Muscle of leg (tissue), 3 donors: ENCODE measurements at regions not wholly inside any gene's neighbourhood (a gene's known extent, or its start where the extent isn't known, plus 50 kb on each side); places are given as distances from the start of the nearest gene placed in this dataset.

Source experiments
- DNase-seq: peaks from one replicate; pipeline ENCODE4 v3.0.0; 2013
- H3K27ac ChIP-seq: one replicate; pipeline ENCODE4 v1.5.1; 2013; ENCODE audit warnings: mild to moderate bottlenecking, low read length, control low read depth
- H3K27me3 ChIP-seq: one replicate; pipeline ENCODE4 v1.6.1; 2013; ENCODE audit warnings: low read length; ENCODE audit not compliant: control insufficient read depth, insufficient read depth
- H3K36me3 ChIP-seq: one replicate; pipeline ENCODE4 v1.6.1; 2013; ENCODE audit warnings: low read length; ENCODE audit not compliant: control insufficient read depth, insufficient read depth
- H3K4me1 ChIP-seq: one replicate; pipeline ENCODE4 v1.6.1; 2013; ENCODE audit warnings: low read length; ENCODE audit not compliant: control insufficient read depth, insufficient read depth
- H3K4me3 ChIP-seq: one replicate; pipeline ENCODE4 v1.5.1; 2013; ENCODE audit warnings: low read length, control low read depth
- H3K9me3 ChIP-seq: replicated peaks from 2 replicates; pipeline ENCODE4 v1.6.1; 2013; ENCODE audit warnings: low read depth, low read length; ENCODE audit not compliant: control insufficient read depth
- WGBS: methylation state at CpG from one replicate; pipeline ENCODE4 v1.1.5; 2013; ENCODE audit warnings: missing lambda C conversion rate; ENCODE audit not compliant: insufficient coverage; 5-methylcytosine and 5-hydroxymethylcytosine counted together

GRCh38 chr4:165758086-165758485 is 115.0 kb upstream of the TLL1 start:
- no peaks in the 10 kb centered on the region for H3K36me3 ChIP-seq
- peak overlapping the region; percentile 69 for H3K27ac ChIP-seq
- no peaks in the 10 kb centered on the region for H3K9me3 ChIP-seq
- peak; percentile 73 for DNase-seq
- no peak overlapping the region for H3K4me3 ChIP-seq
- H3K4me1 ChIP-seq = no peaks in the 10 kb centered on the region
- WGBS = no CpG with 5 or more reads among the region's 2 CpGs
- H3K27me3 ChIP-seq = no peaks in the 10 kb centered on the region

- no peak for DNase-seq
- Histone ChIP-seq H3K4me3 (no peak overlapping the region), H3K9me3 (no peaks in the 10 kb centered on the region), H3K27ac (no peak overlapping the region), H3K4me1 (no peaks in the 10 kb centered on the region), H3K27me3 (no peaks in the 10 kb centered on the region), H3K36me3 (no peaks in the 10 kb centered on the region)
- WGBS = 83% methylated on average over 1 of the region's 7 CpGs
Observed at GRCh38 chr4:165760182-165760581, 112.9 kb upstream of the TLL1 start.

GRCh38 chr4:165761963-165762362 is 111.1 kb upstream of the TLL1 start:
- Histone ChIP-seq H3K36me3 (no peaks in the 10 kb centered on the region), H3K27me3 (no peaks in the 10 kb centered on the region), H3K9me3 (no peaks in the 10 kb centered on the region), H3K4me1 (no peaks in the 10 kb centered on the region), H3K27ac (no peak overlapping the region), H3K4me3 (no peak overlapping the region)
- WGBS = no CpG with 5 or more reads among the region's 1 CpG
- DNase-seq = no peak

- H3K27ac ChIP-seq = no peak overlapping the region
- H3K36me3 ChIP-seq = no peaks in the 10 kb centered on the region
- WGBS = 0% methylated on average over 2 of the region's 2 CpGs
- H3K9me3 ChIP-seq = no peaks in the 10 kb centered on the region
- no peaks in the 10 kb centered on the region for H3K27me3 ChIP-seq
- peak; percentile 79 for DNase-seq
- H3K4me1 ChIP-seq = no peaks in the 10 kb centered on the region
- H3K4me3 ChIP-seq = no peak overlapping the region
Observed at GRCh38 chr4:165763640-165764039, 109.4 kb upstream of the TLL1 start.

- Histone ChIP-seq H3K9me3 (no peaks in the 10 kb centered on the region), H3K27me3 (no peaks in the 10 kb centered on the region), H3K36me3 (no peaks in the 10 kb centered on the region), H3K4me3 (no peak overlapping the region), H3K4me1 (no peaks in the 10 kb centered on the region), H3K27ac (no peak overlapping the region)
- no peak for DNase-seq
- no CpG with 5 or more reads among the region's 1 CpG for WGBS
Observed at GRCh38 chr4:165765053-165765452, 108.0 kb upstream of the TLL1 start.

GRCh38 chr4:165766018-165766417 is 107.0 kb upstream of the TLL1 start:
- Histone ChIP-seq H3K4me3 (no peak overlapping the region), H3K27ac (no peak overlapping the region), H3K9me3 (no peaks in the 10 kb centered on the region), H3K4me1 (no peaks in the 10 kb centered on the region), H3K27me3 (no peaks in the 10 kb centered on the region), H3K36me3 (no peaks in the 10 kb centered on the region)
- DNase-seq = no peak
- 100% methylated on average over 1 of the region's 6 CpGs for WGBS

- Histone ChIP-seq H3K27me3 (no peaks in the 10 kb centered on the region), H3K27ac (no peak overlapping the region), H3K9me3 (no peaks in the 10 kb centered on the region), H3K36me3 (no peaks in the 10 kb centered on the region), H3K4me1 (no peaks in the 10 kb centered on the region), H3K4me3 (no peak overlapping the region)
- 67% methylated on average over 1 of the region's 2 CpGs for WGBS
- no peak for DNase-seq
Observed at GRCh38 chr4:165766976-165767375, 106.1 kb upstream of the TLL1 start.

- H3K9me3 ChIP-seq = no peaks in the 10 kb centered on the region
- no peaks in the 10 kb centered on the region for H3K4me1 ChIP-seq
- no peak overlapping the region for H3K27ac ChIP-seq
- H3K36me3 ChIP-seq = no peaks in the 10 kb centered on the region
- no peak overlapping the region for H3K4me3 ChIP-seq
- H3K27me3 ChIP-seq = no peaks in the 10 kb centered on the region
- no CpG with 5 or more reads among the region's 1 CpG for WGBS
- DNase-seq = no peak
Observed at GRCh38 chr4:165767671-165768070, 105.4 kb upstream of the TLL1 start.

GRCh38 chr4:165768281-165768680 is 104.8 kb upstream of the TLL1 start:
- Histone ChIP-seq H3K4me3 (no peak overlapping the region), H3K4me1 (no peaks in the 10 kb centered on the region), H3K27me3 (no peaks in the 10 kb centered on the region), H3K27ac (no peak overlapping the region), H3K9me3 (no peaks in the 10 kb centered on the region), H3K36me3 (no peaks in the 10 kb centered on the region)
- DNase-seq = no peak
- no CpG with 5 or more reads among the region's 3 CpGs for WGBS

- no CpG with 5 or more reads among the region's 1 CpG for WGBS
Observed at GRCh38 chr4:165774326-165774725, 98.7 kb upstream of the TLL1 start.

GRCh38 chr4:165779950-165780670 is 92.9 kb upstream of the TLL1 start:
- peak; percentile 42 for DNase-seq
- no peaks in the 10 kb centered on the region for H3K36me3 ChIP-seq
- 48% methylated on average over 4 of the region's 5 CpGs for WGBS

More at GRCh38 chr4:165774326-165774725, 98.7 kb upstream of the TLL1 start:
- no peaks in the 10 kb centered on the region for H3K36me3 ChIP-seq
- no peaks in the 10 kb centered on the region for H3K27me3 ChIP-seq
- H3K4me3 ChIP-seq = no peak overlapping the region
- no peak for DNase-seq
- H3K9me3 ChIP-seq = peaks cover 3% of the 10 kb centered on the region
- no peak overlapping the region for H3K27ac ChIP-seq
- no peaks in the 10 kb centered on the region for H3K4me1 ChIP-seq

More at GRCh38 chr4:165779950-165780670, 92.9 kb upstream of the TLL1 start:
- Histone ChIP-seq H3K27ac (no peak overlapping the region), H3K9me3 (peaks cover 3% of the 10 kb centered on the region), H3K4me1 (peaks cover 6% of the 10 kb centered on the region), H3K27me3 (no peaks in the 10 kb centered on the region), H3K4me3 (no peak overlapping the region)
